ENCODE measurements at regions not wholly inside any gene's neighbourhood (a gene's known extent, or its start where the extent isn't known, plus 50 kb on each side); places are given as distances from the start of the nearest gene placed in this dataset.

DNA sequence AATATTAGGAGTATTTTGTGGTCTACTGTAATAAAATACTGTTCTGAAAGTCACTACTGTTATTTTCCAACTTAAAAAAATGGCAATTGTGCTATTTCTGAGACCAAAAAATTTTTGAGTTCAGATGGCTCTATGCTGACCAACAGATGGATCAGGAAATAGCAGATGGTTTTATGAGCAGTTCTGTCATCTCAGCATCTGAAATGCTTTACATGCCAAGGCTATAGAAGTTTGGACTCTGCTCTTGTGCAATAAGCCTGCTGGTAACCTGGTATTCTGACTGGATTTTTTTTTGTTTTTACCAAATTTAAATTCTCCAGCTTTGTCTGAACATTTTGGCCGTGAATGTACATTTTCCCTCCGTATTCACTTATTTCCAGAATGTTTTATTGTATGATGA lies 1127.5 kb downstream of the GRIK2 start:
- TF ChIP-seq CTCF (conservative IDR thresholded peaks at IDR 0.05; ENCODE audit: low read depth, low read length) (no peak), EZH2 (IDR thresholded peaks at IDR 0.05; ENCODE audit: low read length, unreplicated experiment) (no peak)

All from PC-3 (cell line).